Peyer's patch (tissue), 4 donors: ENCODE measurements at regions not wholly inside any gene's neighbourhood (a gene's known extent, or its start where the extent isn't known, plus 50 kb on each side); places are given as distances from the start of the nearest gene placed in this dataset.
"Not testable (repeated sequence)": the region's sequence is repeated elsewhere in the genome, so short reads cannot be mapped to it uniquely, and the experiment has no call there.

Experiments
- DNase-seq, 3 donors: peaks; one replicate each; pipeline ENCODE4 v3.0.0-alpha.2; 2017 to 2019
- H3K27ac ChIP-seq, 4 donors: fragments of 200-600 bp; sonication (generic); one replicate each; pipeline ENCODE4 v1.5.1; 2016 to 2019
- H3K27me3 ChIP-seq, 2 donors: fragments of 200-600 bp; sonication (generic); one replicate each; pipeline ENCODE4 v1.5.1; 2019
- H3K36me3 ChIP-seq, 3 donors: fragments of 200-600 bp; sonication (generic); one replicate each; pipeline ENCODE4 v1.5.1; 2016 to 2019
- H3K4me1 ChIP-seq, 4 donors: fragments of 200-600 bp; sonication (generic); one replicate each; pipeline ENCODE4 v1.5.1; 2016 to 2019
- H3K4me3 ChIP-seq, 4 donors: fragments of 200-600 bp; sonication (generic); 1 replicate in 3 of 4; 2 replicates in 1 of 4; pipeline ENCODE4 v1.5.1; 2016 to 2019; ENCODE audit warnings: mild to moderate bottlenecking in 1 of 4
- H3K9me3 ChIP-seq, 4 donors: fragments of 200-600 bp; sonication (generic); one replicate each; pipeline ENCODE4 v1.5.1; 2016 to 2019; ENCODE audit warnings: mild to moderate bottlenecking in 1 of 4
- CTCF ChIP-seq, 6 experiments: fragments of 450-650 bp in 4 of 6; fragments of 200-600 bp in 2 of 6; sonication (generic) in 1 of 6; IDR thresholded peaks; one replicate each; pipeline ENCODE4 v1.5.1; 2017 to 2019; ENCODE audit warnings: antibody characterized with exemption in 6 of 6, mild to moderate bottlenecking in 3 of 6, moderate library complexity in 1 of 6
- POLR2A ChIP-seq, 2 donors: fragments of 450-650 bp; IDR thresholded peaks; one replicate each; pipeline ENCODE4 v1.5.1; 2017; ENCODE audit warnings: antibody characterized with exemption in 2 of 2, mild to moderate bottlenecking in 2 of 2, moderate library complexity in 2 of 2

- Histone ChIP-seq H3K27me3 (no peaks in the 10 kb centered on the region), H3K36me3 (no peaks in the 10 kb centered on the region), H3K27ac (no peak overlapping the region), H3K4me1 (no peaks in the 10 kb centered on the region), H3K4me3 (no peak overlapping the region), H3K9me3 (no peaks in the 10 kb centered on the region)
- TF ChIP-seq CTCF (IDR thresholded peaks at IDR 0.05), result no peak
- DNase-seq, result no peak
Observed at GRCh38 chr2:222760301-222760897, 88.9 kb downstream of the MOGAT1 start.

- no peaks in the 10 kb centered on the region for H3K36me3 ChIP-seq
Observed at GRCh38 chr2:222761888-222762287, 90.4 kb downstream of the MOGAT1 start.

GRCh38 chr2:222762342-222762741, 90.9 kb downstream of the MOGAT1 start:
- Histone ChIP-seq H3K27ac (no peak overlapping the region), H3K4me1 (no peaks in the 10 kb centered on the region), H3K9me3 (no peaks in the 10 kb centered on the region), H3K36me3 (no peaks in the 10 kb centered on the region), H3K27me3 (no peaks in the 10 kb centered on the region), H3K4me3 (no peak overlapping the region)
- TF ChIP-seq CTCF (IDR thresholded peaks at IDR 0.05) (no peak), POLR2A (IDR thresholded peaks at IDR 0.05) (no peak)
- DNase-seq, result no peak

More at GRCh38 chr2:222761888-222762287, 90.4 kb downstream of the MOGAT1 start:
- H3K4me3 ChIP-seq, result no peak overlapping the region
- H3K27me3 ChIP-seq, result no peaks in the 10 kb centered on the region
- no peaks in the 10 kb centered on the region for H3K9me3 ChIP-seq
- DNase-seq, result no peak
- H3K27ac ChIP-seq, result no peak overlapping the region
- TF ChIP-seq POLR2A (IDR thresholded peaks at IDR 0.05), result no peak
- no peak for TF ChIP-seq CTCF (IDR thresholded peaks at IDR 0.05)
- no peaks in the 10 kb centered on the region for H3K4me1 ChIP-seq

GRCh38 chr2:222765883-222766282, 94.4 kb downstream of the MOGAT1 start:
- not testable (repeated sequence) for H3K4me3 ChIP-seq, H3K27ac ChIP-seq, DNase-seq, H3K27me3 ChIP-seq, H3K36me3 ChIP-seq, H3K9me3 ChIP-seq, H3K4me1 ChIP-seq

- H3K4me1 ChIP-seq, H3K27ac ChIP-seq, H3K27me3 ChIP-seq, H3K36me3 ChIP-seq, DNase-seq, H3K9me3 ChIP-seq, H3K4me3 ChIP-seq: not testable (repeated sequence)
Observed at GRCh38 chr2:222768019-222768418, 92.8 kb upstream of the ACSL3 start.

- H3K9me3 ChIP-seq, result no peaks in the 10 kb centered on the region
- H3K4me1 ChIP-seq, result no peaks in the 10 kb centered on the region
- no peaks in the 10 kb centered on the region for H3K36me3 ChIP-seq
- no peak overlapping the region for H3K27ac ChIP-seq
- H3K27me3 ChIP-seq, result no peaks in the 10 kb centered on the region
- H3K4me3 ChIP-seq, result no peak overlapping the region
- DNase-seq, result no peak
- TF ChIP-seq POLR2A (IDR thresholded peaks at IDR 0.05) (no peak), CTCF (IDR thresholded peaks at IDR 0.05) (no peak)
Observed at GRCh38 chr2:222769446-222769845, 91.4 kb upstream of the ACSL3 start.

- Histone ChIP-seq H3K4me1 (no peaks in the 10 kb centered on the region), H3K4me3 (no peak overlapping the region), H3K36me3 (no peaks in the 10 kb centered on the region), H3K27ac (no peak overlapping the region), H3K9me3 (no peaks in the 10 kb centered on the region), H3K27me3 (no peaks in the 10 kb centered on the region)
- no peak for DNase-seq
- TF ChIP-seq CTCF (IDR thresholded peaks at IDR 0.05) (no peak), POLR2A (IDR thresholded peaks at IDR 0.05) (no peak)
Observed at GRCh38 chr2:222769941-222770340, 90.9 kb upstream of the ACSL3 start.
